Heart right ventricle (tissue), 16 donors: ENCODE measurements at regions not wholly inside any gene's neighbourhood (a gene's known extent, or its start where the extent isn't known, plus 50 kb on each side); places are given as distances from the start of the nearest gene placed in this dataset.

Source experiments
- ATAC-seq, 8 donors: fragments of 200-7000 bp; cut with Tn5 transposase; one replicate each; pipeline ENCODE4 v1.9.1; 2020; ENCODE audit warnings: mild to moderate bottlenecking in 8 of 8, moderate library complexity in 8 of 8, moderate number of reproducible peaks in 1 of 8
- DNase-seq, 2 donors: peaks; one replicate each; pipeline ENCODE4 v3.0.0-alpha.2; 2020
- H3K27ac ChIP-seq, 10 donors: fragments of 200-600 bp; sonication (generic) in 2 of 10; one replicate each; pipeline versions ENCODE4 v1.5.0 to v1.8.0; 2020 to 2022; ENCODE audit warnings: mild to moderate bottlenecking in 3 of 10
- H3K27me3 ChIP-seq, 7 donors: fragments of 200-600 bp; one replicate each; pipeline ENCODE4 v1.8.0; 2021 to 2022; ENCODE audit warnings: mild to moderate bottlenecking in 2 of 7
- H3K36me3 ChIP-seq, 9 donors: fragments of 200-600 bp; sonication (generic) in 1 of 9; one replicate each; pipeline versions ENCODE4 v1.5.0 to v1.8.0; 2020 to 2022; ENCODE audit warnings: mild to moderate bottlenecking in 2 of 9
- H3K4me1 ChIP-seq, 9 donors: fragments of 200-600 bp; sonication (generic) in 1 of 9; one replicate each; pipeline versions ENCODE4 v1.5.0 to v1.8.0; 2020 to 2022; ENCODE audit warnings: mild to moderate bottlenecking in 4 of 9
- H3K4me3 ChIP-seq, 10 donors: fragments of 200-600 bp; sonication (generic) in 2 of 10; one replicate each; pipeline versions ENCODE4 v1.5.0 to v1.8.0; 2020 to 2022; ENCODE audit warnings: mild to moderate bottlenecking in 7 of 10, moderate library complexity in 2 of 10
- H3K9me3 ChIP-seq, 11 donors: fragments of 200-600 bp in 10 of 11; sonication (generic) in 2 of 11; one replicate each; pipeline versions ENCODE4 v1.5.0 to v1.8.0; 2013 to 2022; ENCODE audit warnings: mild to moderate bottlenecking in 2 of 11, control low read depth in 1 of 11, moderate library complexity in 1 of 11
- CTCF ChIP-seq, 9 donors: fragments of 200-600 bp; sonication (generic) in 2 of 9; IDR thresholded peaks; one replicate each; pipeline versions ENCODE4 v1.5.0 to v1.8.0; 2021 to 2022; ENCODE audit warnings: antibody characterized with exemption in 9 of 9, mild to moderate bottlenecking in 5 of 9, moderate library complexity in 1 of 9
- WGBS, 2 donors: extraction: QIAGEN DNeasy Blood & Tissue Kit; methylation state at CpG; one replicate each; pipeline ENCODE4 v1.1.7; 2013; ENCODE audit warnings: inconsistent platforms in 1 of 2; 5-methylcytosine and 5-hydroxymethylcytosine counted together
- intact Hi-C, 10 donors: fragments of 100-400 bp; cut with DNase I; formaldehyde crosslinking; loops; one replicate each; pipeline versions ENCODE4 v1.11.1 to v1.14.2; 2022
- donor health status: Arrhythmogenic right ventricular cardiomyopathy.
- donor health status: ischemic (EF 13 %, LVEDD 7.1; RV severe dilation, severe dysfunction).
- donor health status: healthy with polysubstance abuse.
- donor health status: DM: no; HTN: yes; CAD: no.
- donor health status: DM: no; HTN: no; CAD: no.
- donor health status: ischemic (EF 25% LVEDD 6.9; RV normal size, moderate dysfunction).
- donor health status: ischemic (EF 25% LVEDD 5.7; RV mildly dilated, moderate dysfunction).
- donor health status: healthy.
- donor health status: DM: yes; HTN: yes; CAD: no.
- donor health status: Ischemic cardiomyopathy.
- donor health status: ischemic (EF 35%, LVEDD 5.7; RV mildly dilated, moderate dysfunction).
- donor health status: nonischemic (EF 11% LVEDD 7.7; RV severe dilation, severe dysfunction).
- donor health status: DM: yes; HTN: yes; CAD: no.
- donor health status: PGD.
- donor health status: ischemic (EF 29% LVEDD 5.4; RV normal size, mild dysfunction).
- donor health status: nonischemic (EF 23%, LVEDD 6.1; RV moderate dilation, normal function).

DNA sequence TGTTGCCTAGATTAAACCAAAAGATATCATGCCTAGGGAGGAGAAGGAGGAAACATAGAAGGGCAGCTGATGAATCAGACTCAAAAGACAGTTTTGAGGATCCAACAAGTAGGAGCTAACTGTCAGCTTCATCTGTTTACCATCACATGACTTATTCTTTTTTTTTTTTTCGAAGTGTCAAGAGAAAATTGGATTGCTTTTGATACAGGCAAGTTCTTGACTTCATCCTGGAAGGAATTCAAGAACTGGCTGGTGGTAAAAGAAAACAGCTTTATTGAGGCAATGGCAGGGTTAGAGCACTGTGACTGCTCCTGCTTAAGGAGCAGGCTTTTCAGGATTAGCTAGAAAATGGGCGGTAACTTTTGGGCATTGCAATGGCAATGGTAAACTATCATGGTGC is 227.5 kb upstream of the KCNMB2 start:
- DNase-seq: no peak
- H3K4me1 ChIP-seq: no peaks in the 10 kb centered on the region
- intact Hi-C loops: no loop called here
- H3K27ac ChIP-seq: no peak overlapping the region
- no peaks in the 10 kb centered on the region for H3K36me3 ChIP-seq
- H3K9me3 ChIP-seq: peaks cover 0 to 8% (median 0%) of the 10 kb centered on the region in 11 donors
- no peak for TF ChIP-seq CTCF (IDR thresholded peaks at IDR 0.05)
- ATAC-seq: no peak
- 73 to 78% methylated on average over 2 of the region's 2 CpGs for WGBS, 2 donors
- no peaks in the 10 kb centered on the region for H3K27me3 ChIP-seq
- H3K4me3 ChIP-seq: no peak overlapping the region

GRCh38 chr3:178310949-178311348 is 225.3 kb upstream of the KCNMB2 start:
- ATAC-seq: no peak
- intact Hi-C loops: loop anchor here in 1 of 10 donors (10.0 kb wide), 1 partner anchor 226 kb away; no protein-coding TSS in a partner anchor
- Histone ChIP-seq H3K4me1 (no peaks in the 10 kb centered on the region), H3K9me3 (peaks cover 0 to 4% (median 0%) of the 10 kb centered on the region in 11 donors), H3K36me3 (no peaks in the 10 kb centered on the region), H3K27ac (no peak overlapping the region), H3K4me3 (no peak overlapping the region), H3K27me3 (no peaks in the 10 kb centered on the region)
- DNase-seq: no peak
- TF ChIP-seq CTCF (IDR thresholded peaks at IDR 0.05): no peak

DNA sequence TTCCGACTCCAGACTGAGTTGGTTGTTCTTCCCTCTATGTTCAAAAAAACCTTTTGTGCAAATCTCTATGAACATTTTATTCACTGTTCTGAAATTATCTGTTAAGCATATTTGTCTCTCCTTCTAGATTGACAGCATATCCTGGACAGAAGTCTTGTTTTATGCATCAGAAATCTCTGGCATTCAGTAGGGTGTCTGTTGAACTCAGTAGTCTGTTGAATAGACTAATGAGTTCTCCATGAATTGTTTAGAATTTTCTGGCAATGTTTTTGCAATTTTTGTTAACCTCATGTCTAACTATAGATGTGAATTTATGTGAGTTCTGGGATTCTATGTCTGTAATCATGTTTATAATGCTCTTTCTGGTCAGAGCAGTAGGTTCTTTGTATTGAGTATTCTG is 222.5 kb upstream of the KCNMB2 start:
- ATAC-seq (no peak), DNase-seq (no peak)
- no peak overlapping the region for H3K4me3 ChIP-seq
- no peaks in the 10 kb centered on the region for H3K27me3 ChIP-seq
- 97 to 99% methylated on average over 1 of the region's 1 CpG for WGBS, 2 donors
- H3K4me1 ChIP-seq: no peaks in the 10 kb centered on the region
- no peak for TF ChIP-seq CTCF (IDR thresholded peaks at IDR 0.05)
- H3K9me3 ChIP-seq: peaks cover 0 to 9% (median 0%) of the 10 kb centered on the region in 11 donors
- H3K27ac ChIP-seq: no peak overlapping the region
- intact Hi-C loops: loop anchor here in 1 of 10 donors (10.0 kb wide), 1 partner anchor 229 kb away; no protein-coding TSS in a partner anchor
- no peaks in the 10 kb centered on the region for H3K36me3 ChIP-seq

GRCh38 chr3:178318340-178318739 is 217.9 kb upstream of the KCNMB2 start:
- ATAC-seq (no peak), DNase-seq (no peak)
- H3K27me3 ChIP-seq: no peaks in the 10 kb centered on the region
- no peak overlapping the region for H3K4me3 ChIP-seq
- no peak overlapping the region for H3K27ac ChIP-seq
- peaks cover 0 to 9% (median 0%) of the 10 kb centered on the region in 11 donors for H3K9me3 ChIP-seq
- 75 to 81% methylated on average over 4 of the region's 4 CpGs for WGBS, 2 donors
- no peak for TF ChIP-seq CTCF (IDR thresholded peaks at IDR 0.05)
- H3K4me1 ChIP-seq: peaks cover 6 to 36% (median 19%) of the 10 kb centered on the region in 9 donors
- intact Hi-C loops: loop anchor here in 1 of 10 donors (10.0 kb wide), 1 partner anchor 234 kb away; no protein-coding TSS in a partner anchor
- no peaks in the 10 kb centered on the region for H3K36me3 ChIP-seq
